GM23248 (cell line): ENCODE measurements at regions not wholly inside any gene's neighbourhood (a gene's known extent, or its start where the extent isn't known, plus 50 kb on each side); places are given as distances from the start of the nearest gene placed in this dataset.

ENCODE experiments used
- EZH2 ChIP-seq: fragments of 200-600 bp; sonication (generic); IDR thresholded peaks from 2 replicates; pipeline ENCODE4 v1.6.1; 2018; ENCODE audit warnings: antibody characterized with exemption, mild to moderate bottlenecking; ENCODE audit not compliant: insufficient read depth, poor library complexity, severe bottlenecking
- EZH2phosphoT487 ChIP-seq: fragments of 200-600 bp; sonication (generic); IDR thresholded peaks from 2 replicates; pipeline ENCODE4 v1.6.1; 2018; ENCODE audit warnings: antibody characterized with exemption, moderate library complexity, mild to moderate bottlenecking, low read depth; ENCODE audit not compliant: insufficient read depth

DNA sequence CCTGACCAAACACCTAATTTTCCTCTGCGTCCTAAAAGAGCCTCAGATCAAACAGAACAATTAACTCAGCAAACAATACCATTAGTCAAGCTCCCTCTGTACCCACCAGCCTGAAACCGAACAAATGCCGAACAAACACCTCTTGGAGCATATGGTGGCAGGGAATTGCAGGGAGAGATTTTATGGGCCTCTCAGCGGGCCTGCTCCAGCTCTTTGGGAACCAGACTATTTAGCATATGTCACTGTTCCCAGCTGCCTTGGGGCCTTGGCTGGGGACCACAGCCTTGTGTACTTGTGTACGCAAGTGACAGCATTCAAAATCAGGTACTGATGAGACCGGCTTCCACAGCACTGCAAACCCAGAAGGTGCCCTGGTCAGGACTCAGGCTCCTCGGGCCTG lies 388.8 kb upstream of the PPP2R3A start:
- no peak for TF ChIP-seq EZH2
- no peak for TF ChIP-seq EZH2phosphoT487
